HCT116 (cell line): ENCODE measurements at regions not wholly inside any gene's neighbourhood (a gene's known extent, or its start where the extent isn't known, plus 50 kb on each side); places are given as distances from the start of the nearest gene placed in this dataset.

Experiments used
- ATAC-seq: fragments of 200-7000 bp; cut with Tn5 transposase; 2 replicates; pipeline ENCODE4 v1.9.1; 2020; ENCODE audit warnings: mild to moderate bottlenecking, moderate library complexity
- BruUV-seq: library from RNA; stranded (reverse); fragments of 400-500 nt; replicated peaks from 2 replicates; lab custom pipeline; 2021; lab: Mats Ljungman, UMichigan
- CTCF ChIA-PET: fragments of 300-600 bp; sonication (Branson Sonifier 250); formaldehyde crosslinking; loops from one replicate; lab custom pipeline; 2021; ENCODE audit warnings: antibody characterized with exemption; lab: Charles Lee
- POLR2A ChIA-PET: fragments of 300-600, 350-600 bp; sonication (Branson Sonifier 250); formaldehyde crosslinking; loops from one replicate; lab custom pipeline; 2021; ENCODE audit warnings: antibody characterized with exemption; lab: Charles Lee
- RAD21 ChIA-PET, 2 experiments: fragments of 300-600 bp; sonication (Branson Sonifier 250); formaldehyde crosslinking; loops; one replicate each; lab custom pipeline; 2023; ENCODE audit warnings: low total read pairs in 2 of 2; ENCODE audit not compliant: uncharacterized antibody in 2 of 2, unreplicated experiment in 2 of 2, low non-redundant PET in 1 of 2; lab: Charles Lee
- DNase-seq: peaks from one replicate; pipeline ENCODE4 v3.0.0-alpha.2; 2010; ENCODE audit warnings: low read depth, low spot score
- H2AFZ ChIP-seq: fragments of 200-600 bp; shearing (Covaris generic), sonication (generic); 2 replicates; pipeline ENCODE4 v1.6.1; 2017; ENCODE audit warnings: low read depth, mixed run types, mixed read lengths, antibody characterized with exemption, low read length; ENCODE audit not compliant: poor library complexity, severe bottlenecking
- H3K27ac ChIP-seq: 2 replicates; pipeline ENCODE4 v1.5.1; 2012; ENCODE audit warnings: low read depth, low read length
- H3K27me3 ChIP-seq: fragments of 200-600 bp; sonication (generic); 2 replicates; pipeline ENCODE4 v1.6.1; 2016; ENCODE audit warnings: mixed run types, low read length, mixed read lengths; ENCODE audit not compliant: insufficient read depth
- H3K36me3 ChIP-seq, 2 experiments: fragments of 200-500 bp in 1 of 2; fragments of 200-600 bp in 1 of 2; sonication (Bioruptor generic) in 1 of 2; sonication (generic) in 1 of 2; 2 replicates each; pipeline versions ENCODE4 v1.5.1 to v1.6.1; 2014 to 2016; ENCODE audit warnings: low read length in 2 of 2, inconsistent platforms in 1 of 2, mixed read lengths in 1 of 2, mixed run types in 1 of 2; ENCODE audit not compliant: insufficient read depth in 2 of 2, control insufficient read depth in 1 of 2
- H3K4me1 ChIP-seq, 2 experiments: fragments of 200-600 bp in 1 of 2; sonication (generic) in 1 of 2; 2 replicates each; pipeline versions ENCODE4 v1.5.1 to v1.6.1; 2012 to 2017; ENCODE audit warnings: low read length in 2 of 2, inconsistent platforms in 1 of 2, mild to moderate bottlenecking in 1 of 2, mixed read lengths in 1 of 2, mixed run types in 1 of 2, moderate library complexity in 1 of 2; ENCODE audit not compliant: insufficient read depth in 2 of 2, control insufficient read depth in 1 of 2
- H3K4me2 ChIP-seq: fragments of 200-600 bp; sonication (generic); 2 replicates; pipeline ENCODE4 v1.6.1; 2017; ENCODE audit warnings: mixed run types, low read length, mixed read lengths
- H3K4me3 ChIP-seq, 2 experiments: fragments of 200-600 bp in 1 of 2; sonication (generic) in 1 of 2; replicated peaks in 1 of 2; 2 replicates each; pipeline ENCODE4 v1.5.1; 2011 to 2016; ENCODE audit warnings: low read length in 2 of 2, control low read depth in 1 of 2, low read depth in 1 of 2, mild to moderate bottlenecking in 1 of 2, mixed read lengths in 1 of 2, mixed run types in 1 of 2
- H3K79me2 ChIP-seq: fragments of 200-600 bp; sonication (generic); 2 replicates; pipeline ENCODE4 v1.6.1; 2017; ENCODE audit warnings: mild to moderate bottlenecking, mixed run types, low read length, moderate library complexity, mixed read lengths; ENCODE audit not compliant: insufficient read depth
- H3K9ac ChIP-seq: fragments of 200-600 bp; sonication (generic); 2 replicates; pipeline ENCODE4 v1.6.1; 2016; ENCODE audit warnings: low read length, mixed read lengths
- H3K9me2 ChIP-seq: fragments of 200-600 bp; sonication (generic), shearing (Covaris generic); 2 replicates; pipeline ENCODE4 v1.6.1; 2017; ENCODE audit warnings: mixed run types, mild to moderate bottlenecking, moderate library complexity; ENCODE audit not compliant: insufficient read depth
- H3K9me3 ChIP-seq, 2 experiments: fragments of 200-500 bp in 1 of 2; fragments of 200-600 bp in 1 of 2; sonication (Bioruptor generic) in 1 of 2; sonication (generic) in 1 of 2; 2 replicates each; pipeline ENCODE4 v1.6.1; 2014 to 2017; ENCODE audit warnings: low read length in 2 of 2, mixed read lengths in 2 of 2, inconsistent platforms in 1 of 2, low read depth in 1 of 2, mild to moderate bottlenecking in 1 of 2, mixed run types in 1 of 2, moderate library complexity in 1 of 2; ENCODE audit not compliant: control insufficient read depth in 1 of 2, insufficient read depth in 1 of 2
- H4K20me1 ChIP-seq: fragments of 200-600 bp; sonication (generic), shearing (Covaris generic); 2 replicates; pipeline ENCODE4 v1.6.1; 2017; ENCODE audit warnings: mixed run types, mild to moderate bottlenecking, moderate library complexity; ENCODE audit not compliant: insufficient read depth
- CBX3 ChIP-seq: IDR thresholded peaks from 2 replicates; pipeline ENCODE4 v1.6.1; 2012; ENCODE audit warnings: low read depth
- CEBPB ChIP-seq: IDR thresholded peaks from 2 replicates; pipeline ENCODE4 v1.6.1; 2012; ENCODE audit warnings: low read depth
- EGR1 ChIP-seq: IDR thresholded peaks from 2 replicates; pipeline ENCODE4 v1.6.1; 2012; ENCODE audit warnings: low read depth
- ELF1 ChIP-seq: IDR thresholded peaks from 2 replicates; pipeline ENCODE4 v1.6.1; 2012; ENCODE audit warnings: low read depth, borderline replicate concordance
- EZH2 ChIP-seq: fragments of 200-600 bp; sonication (generic); IDR thresholded peaks from 2 replicates; pipeline ENCODE4 v1.6.1; 2017; ENCODE audit warnings: antibody characterized with exemption, mixed run types
- EZH2phosphoT487 ChIP-seq: fragments of 200-600 bp; IDR thresholded peaks from 2 replicates; pipeline ENCODE4 v1.6.1; 2018; ENCODE audit warnings: antibody characterized with exemption, borderline replicate concordance
- JUND ChIP-seq: IDR thresholded peaks from 2 replicates; pipeline ENCODE4 v1.6.1; 2012
- POLR2A ChIP-seq: IDR thresholded peaks from 2 replicates; pipeline ENCODE4 v1.7.0; 2011; ENCODE audit warnings: borderline replicate concordance; ENCODE audit not compliant: insufficient read depth, insufficient read length; ENCODE audit errors: extremely low read depth
- POLR2AphosphoS5 ChIP-seq: IDR thresholded peaks from 2 replicates; pipeline ENCODE4 v1.6.1; 2011; ENCODE audit warnings: mild to moderate bottlenecking, low read depth, low read length, moderate library complexity
- RAD21 ChIP-seq: IDR thresholded peaks from 2 replicates; pipeline ENCODE4 v1.6.1; 2012; ENCODE audit warnings: low read depth, mild to moderate bottlenecking
- REST ChIP-seq: IDR thresholded peaks from 2 replicates; pipeline ENCODE4 v1.6.1; 2012; ENCODE audit warnings: low read depth
- SIN3A ChIP-seq: IDR thresholded peaks from 2 replicates; pipeline ENCODE4 v1.6.1; 2012; ENCODE audit warnings: low read depth
- SP1 ChIP-seq: IDR thresholded peaks from 2 replicates; pipeline ENCODE4 v1.6.1; 2012; ENCODE audit warnings: low read depth
- SRF ChIP-seq: IDR thresholded peaks from 2 replicates; pipeline ENCODE4 v1.6.1; 2012; ENCODE audit warnings: low read depth
- TCF7L2 ChIP-seq: IDR thresholded peaks from 2 replicates; pipeline ENCODE4 v1.7.0; 2011; ENCODE audit warnings: borderline replicate concordance, inconsistent platforms; ENCODE audit not compliant: insufficient read depth, insufficient read length; ENCODE audit errors: extremely low read depth
- ZBTB33 ChIP-seq: IDR thresholded peaks from 2 replicates; pipeline ENCODE4 v1.6.1; 2011; ENCODE audit warnings: mild to moderate bottlenecking, low read length, moderate library complexity; ENCODE audit not compliant: insufficient replicate concordance; ENCODE audit errors: extremely low read depth
- ZNF274 ChIP-seq: fragments of 200-500 bp; sonication (Bioruptor generic); IDR thresholded peaks from 2 replicates; pipeline ENCODE4 v1.6.1; 2014; ENCODE audit warnings: mild to moderate bottlenecking, low read depth, low read length, inconsistent platforms
- intact Hi-C: fragments of 100-400 bp; cut with micrococcal nuclease; formaldehyde crosslinking; loops from 2 replicates; pipeline ENCODE4 v1.10.0; 2022
- TF ChIP-seq, protein P1 (sequence below): IDR thresholded peaks from 2 replicates; pipeline ENCODE4 v1.6.1; 2012

GRCh38 chr16:64211331-64211730 lies 910.5 kb downstream of the CDH11 start:
- intact Hi-C loops, result no loop called here
- H3K4me3 ChIP-seq, result no peak overlapping the region
- TF ChIP-seq SRF (no peak), SIN3A (no peak), EZH2phosphoT487 (no peak), POLR2A (no peak), RAD21 (no peak), EGR1 (no peak), CBX3 (no peak), POLR2AphosphoS5 (no peak), CEBPB (no peak), TCF7L2 (no peak), ELF1 (no peak), JUND (no peak), REST (no peak), ZBTB33 (no peak), SP1 (no peak), EZH2 (no peak), ZNF274 (no peak)
- TF ChIP-seq, protein P1, sequence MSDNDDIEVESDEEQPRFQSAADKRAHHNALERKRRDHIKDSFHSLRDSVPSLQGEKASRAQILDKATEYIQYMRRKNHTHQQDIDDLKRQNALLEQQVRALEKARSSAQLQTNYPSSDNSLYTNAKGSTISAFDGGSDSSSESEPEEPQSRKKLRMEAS, result no peak

More at GRCh38 chr16:64211331-64211730, 910.5 kb downstream of the CDH11 start:
- Histone ChIP-seq H3K79me2 (no peaks in the 10 kb centered on the region), H3K9me2 (no peaks in the 10 kb centered on the region), H3K9me3 (peaks cover 9 to 15% of the 10 kb centered on the region in 2 experiments; a peak in 2 of 4 replicates), H3K36me3 (no peaks in the 10 kb centered on the region), H3K27ac (no peak overlapping the region), H3K27me3 (no peaks in the 10 kb centered on the region), H4K20me1 (no peaks in the 10 kb centered on the region), H2AFZ (no peak overlapping the region), H3K9ac (no peak overlapping the region), H3K4me2 (no peak overlapping the region), H3K4me1 (no peaks in the 10 kb centered on the region)
- no TSS peak for BruUV-seq
- ChIA-PET POLR2A (no interaction called here), CTCF (no interaction called here), RAD21 (no interaction called here)
- ATAC-seq (no peak), DNase-seq (no peak)
